ENCODE measurements at regions not wholly inside any gene's neighbourhood (a gene's known extent, or its start where the extent isn't known, plus 50 kb on each side); places are given as distances from the start of the nearest gene placed in this dataset.

GRCh38 chr3:177345973-177346503 lies 148.8 kb upstream of the TBL1XR1 start:
- TF ChIP-seq CTCF (IDR thresholded peaks at IDR 0.05), result no peak
- no peak for TF ChIP-seq POLR2A (IDR thresholded peaks at IDR 0.05)

Measured in thyroid gland (tissue), 4 donors.